ENCODE measurements at regions not wholly inside any gene's neighbourhood (a gene's known extent, or its start where the extent isn't known, plus 50 kb on each side); places are given as distances from the start of the nearest gene placed in this dataset.

DNA sequence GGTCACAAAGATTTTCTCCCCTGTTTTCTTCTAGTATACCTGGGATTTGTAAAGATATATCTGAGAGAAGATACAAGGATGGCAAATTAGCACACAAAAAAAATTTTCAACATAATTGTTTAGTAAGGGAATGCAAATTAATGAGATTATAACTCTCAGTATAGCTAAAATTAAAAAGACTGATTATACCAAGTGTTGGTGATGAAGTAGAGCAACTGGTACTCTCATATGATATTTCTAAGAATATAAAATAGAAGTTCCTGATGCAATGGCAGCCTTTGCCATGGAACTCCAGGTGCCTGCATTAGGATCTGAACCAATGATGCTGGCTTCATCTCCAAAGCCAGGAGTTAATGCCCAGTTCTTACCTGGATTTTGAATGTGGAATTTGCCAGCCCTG lies 51.4 kb upstream of the KIAA1217 start:
- no peaks in the 10 kb centered on the region for H3K27me3 Mint-ChIP-seq (ENCODE audit: unreplicated experiment)
- H3K4me1 Mint-ChIP-seq (ENCODE audit: unreplicated experiment) = no peaks in the 10 kb centered on the region
- H3K36me3 Mint-ChIP-seq (ENCODE audit: unreplicated experiment) = no peaks in the 10 kb centered on the region
- no peak overlapping the region for H3K27ac Mint-ChIP-seq (ENCODE audit: unreplicated experiment)
- H3K4me3 Mint-ChIP-seq (ENCODE audit: unreplicated experiment) = no peak overlapping the region
- H3K9me3 Mint-ChIP-seq (ENCODE audit: unreplicated experiment) = peaks cover 25% of the 10 kb centered on the region
- TF ChIP-seq CTCF (IDR thresholded peaks at IDR 0.05) = no peak
- DNase-seq (ENCODE audit: extremely low spot score, unreplicated experiment) = no peak

Data from osteocyte (in vitro differentiated cells).